GM19324 (cell line): ENCODE measurements at regions not wholly inside any gene's neighbourhood (a gene's known extent, or its start where the extent isn't known, plus 50 kb on each side); places are given as distances from the start of the nearest gene placed in this dataset.

ENCODE experiments used
- ATAC-seq: cut with Tn5 transposase; IDR thresholded peaks from one replicate; pipeline ENCODE4 v1.9.1; 2021; ENCODE audit warnings: mild to moderate bottlenecking, moderate library complexity; ENCODE audit not compliant: unreplicated experiment, low FRiP score

DNA sequence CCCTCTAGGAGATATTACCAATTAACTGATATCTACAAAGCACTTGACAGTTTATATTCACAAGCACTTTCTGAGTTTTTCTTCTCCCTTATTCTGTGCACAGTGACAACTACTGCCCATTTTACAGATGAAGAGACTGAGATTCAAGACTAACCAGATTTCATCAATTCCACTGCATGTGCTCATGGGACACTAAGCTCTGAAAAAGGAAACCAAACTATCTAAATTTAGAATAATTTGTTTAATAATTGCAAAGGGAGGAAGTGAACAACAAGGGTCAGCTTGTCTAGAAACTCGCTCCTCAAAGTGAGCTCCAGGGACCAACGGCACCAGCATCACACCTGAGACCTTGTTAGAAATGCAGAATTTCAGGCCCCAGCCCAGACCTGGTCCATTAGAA is 50.8 kb upstream of the MYLIP start:
- ATAC-seq: peak; percentile 80

DNA sequence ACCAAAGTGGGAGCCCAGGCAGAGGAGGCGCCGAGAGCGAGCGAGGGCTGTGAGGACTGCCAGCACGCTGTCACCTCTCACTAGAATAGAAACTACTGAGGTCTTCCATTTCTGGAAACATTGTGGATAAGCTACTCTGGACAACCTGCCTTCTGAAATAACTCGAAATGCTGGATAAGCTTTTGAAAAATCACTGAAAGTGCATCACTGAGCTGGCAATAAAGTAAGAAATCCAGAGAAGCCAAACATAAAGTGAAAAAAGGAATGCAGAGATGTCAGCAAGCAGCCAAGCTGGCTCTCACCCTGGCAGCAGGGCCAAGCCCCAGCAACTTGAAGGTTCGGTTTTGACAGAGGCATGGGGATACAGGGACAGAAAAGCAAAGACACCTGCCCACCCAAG is 59.2 kb upstream of the MYLIP start:
- no peak for ATAC-seq

DNA sequence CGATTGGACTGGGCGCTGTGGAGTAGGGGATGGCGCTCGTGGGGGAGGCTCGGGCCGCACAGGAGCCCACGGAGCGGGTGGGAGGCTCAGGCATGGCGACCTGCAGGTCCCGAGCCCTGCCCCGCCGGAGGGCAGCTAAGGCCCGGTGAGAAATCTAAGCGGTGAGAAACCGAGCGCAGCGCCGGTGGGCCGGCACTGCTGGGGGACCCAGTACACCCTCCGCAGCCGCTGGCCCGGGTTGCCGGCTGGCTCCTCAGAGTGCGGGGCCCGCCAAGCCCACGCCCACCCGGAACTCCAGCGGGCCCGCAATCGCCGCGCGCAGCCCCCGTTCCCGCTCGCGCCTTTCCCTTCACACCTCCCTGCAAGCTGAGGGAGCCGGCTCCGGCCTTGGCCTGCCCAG is 59.7 kb upstream of the MYLIP start:
- ATAC-seq: no peak

DNA sequence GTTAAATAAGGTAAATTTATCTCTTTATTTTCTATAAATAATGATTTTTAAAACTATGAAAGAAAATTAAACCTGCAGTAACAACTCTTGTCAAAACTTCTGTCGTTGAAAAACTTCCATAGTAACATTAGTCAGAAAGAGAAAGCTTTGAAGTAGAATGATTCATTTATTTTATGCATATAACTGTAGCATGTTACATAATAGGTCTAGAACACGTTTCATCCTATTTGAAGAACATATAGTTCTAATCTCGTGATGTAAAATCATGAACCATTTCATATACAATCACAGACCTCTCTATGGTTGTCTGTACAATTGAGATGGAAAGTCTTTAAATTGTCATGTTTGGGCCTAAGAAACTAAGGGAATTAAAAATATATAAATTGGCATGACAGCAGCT is 61.3 kb upstream of the MYLIP start:
- ATAC-seq: no peak

DNA sequence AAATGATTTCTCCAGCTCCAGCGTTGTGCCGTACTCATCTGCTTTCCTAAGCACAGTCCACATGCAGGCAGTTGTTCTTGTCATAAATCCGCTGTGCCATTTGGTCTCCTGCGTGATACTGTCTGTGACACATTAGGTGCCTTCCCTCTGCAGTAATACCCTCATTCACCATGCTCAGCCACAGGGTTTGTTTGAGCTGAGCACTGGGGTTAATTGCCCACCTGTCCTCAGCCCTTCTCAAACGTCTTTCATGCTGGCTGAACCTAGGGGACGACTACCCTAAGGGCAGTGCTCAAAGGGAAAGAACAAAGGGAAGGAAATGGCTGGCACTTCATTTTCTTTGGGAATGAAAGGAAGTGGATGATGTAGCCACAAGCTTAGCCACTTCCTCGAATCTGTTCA is 64.2 kb upstream of the MYLIP start:
- ATAC-seq: no peak

DNA sequence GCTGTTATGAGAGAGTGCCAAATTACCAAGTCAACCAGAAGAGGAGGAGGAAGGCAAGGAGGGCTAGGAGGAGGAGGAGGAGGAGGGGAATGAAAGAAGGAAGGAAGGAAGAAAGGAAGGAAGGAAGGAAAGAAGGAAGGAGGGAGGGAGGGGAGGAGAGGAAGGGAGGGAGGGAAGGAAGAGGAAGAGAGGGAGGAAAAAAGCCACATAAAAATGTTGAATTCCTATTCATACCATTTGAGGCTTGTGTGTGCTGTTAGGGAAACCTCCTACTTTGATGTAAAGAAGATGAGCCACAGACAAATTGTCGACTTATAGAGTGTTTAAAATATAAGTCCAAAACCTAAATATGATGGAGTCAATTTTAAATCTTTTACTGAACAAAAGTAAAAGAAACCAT is 65.3 kb upstream of the MYLIP start:
- no peak for ATAC-seq

DNA sequence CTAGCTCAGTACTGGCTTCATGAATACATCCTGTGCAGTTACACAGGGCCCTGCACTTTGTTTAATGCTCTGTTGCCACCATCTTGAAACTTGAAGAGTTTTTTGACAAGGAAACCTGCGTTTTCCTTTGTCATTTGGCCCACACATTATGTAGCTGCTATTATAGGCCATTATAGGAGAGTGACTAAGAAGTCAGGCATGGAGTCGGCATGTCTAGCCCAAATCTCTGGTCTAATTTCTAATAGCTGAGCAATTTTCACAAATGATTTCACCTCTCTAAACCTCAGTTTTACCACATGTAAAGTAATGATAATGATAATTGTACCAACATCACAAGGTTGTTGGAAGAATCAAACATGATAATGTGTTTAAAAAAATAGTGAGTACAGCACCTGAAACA is 67.1 kb upstream of the MYLIP start:
- no peak for ATAC-seq

DNA sequence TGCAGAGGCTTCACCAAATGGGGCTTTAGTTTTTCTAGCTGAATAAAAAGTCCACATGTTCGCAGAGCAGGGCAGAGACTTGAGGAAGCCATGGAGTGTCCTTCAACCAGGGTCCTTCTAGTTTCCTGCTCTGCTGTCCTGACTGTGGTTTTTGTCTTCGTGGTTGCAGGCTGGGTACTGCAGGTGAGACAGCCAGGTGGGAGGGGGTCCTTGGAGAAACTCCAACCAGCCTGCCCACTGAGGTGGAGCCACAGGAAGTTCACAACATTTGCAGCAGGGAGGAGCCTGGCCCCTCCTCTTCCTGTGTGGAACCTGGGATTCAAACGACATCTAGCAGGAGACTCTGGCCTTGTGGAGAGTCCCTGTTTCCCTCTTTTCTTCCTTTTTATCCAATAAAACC is 68.8 kb upstream of the MYLIP start:
- no peak for ATAC-seq

DNA sequence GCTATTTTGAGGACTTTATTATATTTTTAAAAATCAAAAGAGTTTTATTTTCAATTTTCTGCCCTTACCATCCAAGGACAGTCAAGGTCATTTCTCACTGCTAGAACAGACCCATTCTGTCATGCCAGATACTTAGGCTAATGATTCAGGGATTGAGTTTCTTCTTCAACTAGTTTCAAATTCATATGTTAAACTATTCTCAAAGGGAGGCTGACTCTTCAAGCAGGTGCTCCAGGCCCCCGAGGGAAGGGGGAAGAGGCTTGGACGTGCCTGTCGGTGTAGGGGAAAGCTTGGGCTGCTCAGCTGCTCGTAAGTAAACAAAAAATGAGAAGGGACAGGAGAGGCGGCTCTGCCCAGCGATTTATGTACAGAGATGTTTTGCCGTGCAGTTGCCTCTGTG is 69.4 kb upstream of the MYLIP start:
- ATAC-seq: no peak

DNA sequence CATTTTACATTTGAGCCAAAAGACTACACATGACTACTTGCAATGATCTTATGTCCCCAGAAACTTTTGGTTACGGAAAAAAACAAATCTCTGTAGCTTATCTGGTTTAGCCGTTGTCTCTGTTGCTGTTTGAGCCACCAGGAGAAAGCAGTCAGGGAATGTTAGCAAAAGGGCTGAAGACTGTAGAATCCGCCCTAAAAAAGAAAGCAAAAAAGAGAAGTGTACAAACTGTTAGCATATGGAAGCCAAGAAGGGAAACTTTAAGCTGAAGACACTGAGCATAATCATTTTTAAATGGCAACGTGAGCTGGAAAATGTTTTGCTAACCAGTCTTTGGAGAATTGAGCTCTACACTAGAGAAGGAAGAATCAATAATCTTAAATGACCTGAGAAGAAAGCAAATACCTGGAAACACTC is 69.9 kb upstream of the MYLIP start:
- ATAC-seq: no peak

DNA sequence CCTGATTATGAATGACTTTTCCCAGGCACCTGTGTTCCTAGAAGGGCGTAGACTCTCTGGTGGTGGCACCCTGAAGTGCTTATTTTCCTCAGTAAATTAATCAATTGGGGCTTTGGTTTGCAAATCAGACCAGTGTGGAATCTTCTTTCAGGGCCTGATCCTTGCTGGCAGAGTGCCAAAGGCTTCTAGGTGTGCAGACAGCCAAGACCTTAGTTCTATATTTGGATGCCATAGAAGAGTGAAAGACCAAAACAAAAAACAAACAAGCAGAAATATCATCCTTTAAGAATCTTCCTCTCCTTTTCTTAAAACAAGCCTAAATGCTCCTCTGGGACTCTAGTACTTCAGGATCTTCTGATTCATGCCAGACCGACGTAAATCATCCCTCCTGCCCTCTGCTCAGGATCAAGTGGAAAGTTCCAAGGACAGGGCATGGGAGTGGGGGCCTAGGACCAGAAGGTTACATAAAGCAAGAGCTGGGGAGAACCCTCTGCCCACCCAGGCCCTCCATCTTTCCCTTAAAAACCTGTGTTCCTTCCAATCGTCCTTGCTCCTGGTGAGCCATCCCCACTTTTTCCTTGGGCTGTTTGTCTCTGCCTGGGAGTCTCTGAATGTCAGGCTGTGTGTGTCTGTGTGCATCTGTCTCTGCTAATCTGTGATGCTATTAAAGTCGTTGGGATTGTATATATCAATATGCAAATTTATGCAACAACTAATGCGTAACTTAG is 70.5 kb upstream of the MYLIP start:
- ATAC-seq: no peak

DNA sequence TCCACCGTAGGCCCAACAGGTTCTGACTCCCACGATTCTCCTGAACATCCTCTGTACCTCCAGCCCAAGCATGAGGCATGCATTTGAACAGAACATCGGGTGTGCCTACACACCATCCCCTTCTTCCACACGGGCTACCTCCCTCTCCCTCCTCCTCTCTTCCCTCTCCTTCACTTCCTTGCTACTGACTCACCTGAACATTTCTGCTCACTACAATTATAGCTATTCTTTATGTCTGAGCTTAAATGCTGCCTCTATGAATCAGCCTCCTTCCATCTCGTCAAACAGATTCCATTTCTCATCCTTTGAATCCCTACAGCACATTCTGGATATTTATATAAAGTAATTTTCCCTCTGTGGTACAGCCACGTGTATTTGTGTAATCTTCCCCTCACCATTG is 71.4 kb upstream of the MYLIP start:
- no peak for ATAC-seq

DNA sequence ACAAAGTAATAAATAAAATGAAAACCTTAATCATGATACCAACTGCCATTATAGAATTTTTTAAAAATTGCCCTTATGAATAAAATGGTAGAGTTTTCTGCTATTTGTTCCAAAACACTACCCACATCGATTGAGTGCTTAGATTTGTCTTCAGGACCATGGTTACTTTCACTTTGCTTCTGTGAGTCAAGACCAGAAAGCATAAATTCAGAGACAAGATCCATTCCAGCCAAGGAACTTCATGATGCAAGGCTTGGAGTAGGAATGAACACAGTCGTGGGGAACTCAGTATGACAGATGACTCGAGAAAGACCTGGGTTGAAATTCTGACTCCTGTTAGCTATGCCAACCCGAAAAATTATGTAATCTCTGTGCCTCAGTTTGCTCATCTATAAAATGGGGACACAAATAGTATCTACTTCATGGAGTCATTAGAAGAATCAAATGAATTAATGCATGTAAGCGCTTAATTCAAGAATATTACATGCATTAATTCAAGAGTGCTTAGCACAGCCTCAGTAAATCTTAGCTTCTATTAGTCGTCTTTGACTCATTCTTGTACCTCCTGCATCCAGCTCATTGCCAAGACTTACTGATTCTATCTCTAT is 72.5 kb upstream of the MYLIP start:
- ATAC-seq: no peak

DNA sequence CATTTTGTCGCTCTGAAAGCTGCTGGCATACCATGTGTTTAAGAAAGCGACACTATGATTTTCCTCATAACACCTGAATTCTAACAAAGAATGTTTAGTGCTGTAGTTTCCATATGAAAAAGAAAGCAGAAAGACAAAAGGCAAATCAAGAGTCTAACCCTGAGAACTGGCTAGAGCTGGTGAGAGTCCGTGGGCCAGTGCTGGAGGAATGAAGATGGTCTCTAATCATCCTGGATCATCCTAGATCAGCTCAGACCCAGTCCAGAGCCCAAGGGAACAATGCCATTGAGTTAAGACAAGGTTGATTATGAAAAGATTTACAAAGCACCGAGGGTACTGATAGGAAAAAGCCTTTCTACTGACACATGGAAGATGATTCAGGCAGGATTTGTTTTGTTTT is 73.0 kb upstream of the MYLIP start:
- no peak for ATAC-seq

DNA sequence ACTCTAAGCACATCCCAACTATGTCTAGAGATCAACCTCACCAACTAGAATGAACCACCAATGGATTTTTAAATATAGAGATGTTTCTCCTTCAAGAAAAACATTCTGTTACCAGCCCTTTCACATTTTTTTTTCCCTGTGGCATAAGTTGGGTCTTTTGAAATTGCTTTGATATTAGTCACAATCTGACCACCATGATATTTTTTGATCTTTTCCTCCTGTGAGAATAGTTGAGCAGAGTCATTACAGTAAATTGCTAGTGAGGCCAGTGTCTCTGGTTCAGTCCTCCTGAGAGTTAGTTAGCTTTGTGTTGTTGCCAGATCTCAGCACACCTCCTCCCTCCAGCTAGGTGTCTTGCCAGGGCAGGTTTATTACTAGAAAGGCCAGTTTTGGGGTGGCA is 79.7 kb upstream of the MYLIP start:
- no peak for ATAC-seq

DNA sequence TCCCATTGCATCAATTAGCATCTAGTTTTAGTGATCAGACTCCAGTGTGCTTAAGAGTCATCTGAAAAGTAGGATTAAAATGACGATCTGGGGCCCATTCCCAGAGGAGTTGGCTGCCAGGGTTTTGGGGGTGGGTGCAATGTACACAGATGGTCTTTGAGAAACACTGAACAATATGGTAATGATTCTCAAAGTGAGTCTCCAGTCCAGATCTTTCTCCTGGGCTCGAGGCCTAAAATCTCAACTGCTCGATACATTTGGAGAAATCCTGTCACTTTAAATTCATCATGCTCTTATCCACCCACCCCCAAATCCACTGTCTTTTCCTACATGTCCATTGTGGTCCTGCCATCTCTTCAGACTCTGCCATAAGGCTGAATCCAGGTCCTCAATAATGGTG is 80.7 kb upstream of the MYLIP start:
- ATAC-seq: no peak

DNA sequence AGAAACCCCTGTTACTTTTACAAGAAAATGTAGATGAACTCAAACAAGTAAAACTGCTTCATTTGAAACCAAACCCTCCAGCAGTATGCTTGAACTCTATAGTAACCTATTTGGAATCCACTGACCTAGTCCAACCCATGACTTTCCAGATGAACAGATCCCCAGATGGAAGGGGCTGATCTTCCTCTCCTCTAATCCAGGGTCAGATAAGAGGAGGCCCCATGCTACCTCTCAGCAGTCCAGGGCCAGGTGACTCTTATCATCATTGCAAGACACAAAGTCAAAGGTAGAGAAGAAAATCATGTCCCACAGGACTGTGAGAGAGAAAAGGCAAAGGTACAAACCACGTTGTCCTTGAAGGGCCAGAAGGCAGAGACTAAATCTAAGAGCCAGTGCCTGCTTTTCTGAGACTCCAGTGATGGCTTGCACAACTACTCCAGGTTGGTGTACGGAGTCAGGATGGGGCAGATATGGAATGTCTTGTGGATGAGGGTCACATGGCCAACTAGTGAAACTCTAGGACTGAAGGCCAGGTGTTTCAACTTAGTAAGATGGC is 81.4 kb upstream of the MYLIP start:
- no peak for ATAC-seq

DNA sequence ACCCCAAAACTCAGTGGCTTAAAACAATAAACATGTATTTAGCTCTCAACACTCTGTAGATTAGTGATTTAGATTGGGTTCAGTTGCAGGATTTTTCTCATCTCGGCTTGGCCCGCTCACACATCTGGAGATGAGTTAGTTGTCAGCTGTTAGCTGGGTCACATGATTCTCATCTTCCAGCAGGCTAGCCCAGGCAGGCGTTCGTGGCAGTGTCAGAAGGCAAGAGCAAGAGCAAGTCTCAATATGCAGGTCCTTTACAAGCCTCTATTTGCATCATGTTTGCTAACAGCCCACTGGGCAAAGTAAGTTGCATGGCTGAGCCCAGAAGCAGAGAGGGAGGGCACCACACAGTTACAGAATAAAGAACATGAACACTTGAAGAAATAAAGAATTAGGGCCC is 83.6 kb upstream of the MYLIP start:
- ATAC-seq: no peak

DNA sequence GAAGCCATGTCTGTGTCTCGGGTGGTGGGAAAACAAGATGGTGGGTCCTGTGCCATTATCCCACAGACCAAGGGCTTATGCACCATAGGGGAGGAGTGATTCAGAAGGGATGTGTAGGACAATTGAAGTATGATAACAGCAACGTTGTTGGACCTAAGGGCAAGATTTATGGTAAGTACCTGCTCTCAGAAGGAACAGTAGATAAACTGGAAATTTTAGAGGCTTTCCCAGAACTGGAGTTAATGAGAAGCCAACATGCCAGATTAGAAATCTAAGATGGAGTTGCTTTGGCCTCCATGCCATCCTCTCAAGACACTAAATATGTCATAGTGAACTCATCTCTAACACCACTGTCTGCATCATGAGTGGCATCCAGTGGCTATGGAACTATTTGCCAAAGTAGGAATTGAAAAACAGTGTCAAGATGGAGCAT is 84.7 kb upstream of the MYLIP start:
- ATAC-seq: no peak

DNA sequence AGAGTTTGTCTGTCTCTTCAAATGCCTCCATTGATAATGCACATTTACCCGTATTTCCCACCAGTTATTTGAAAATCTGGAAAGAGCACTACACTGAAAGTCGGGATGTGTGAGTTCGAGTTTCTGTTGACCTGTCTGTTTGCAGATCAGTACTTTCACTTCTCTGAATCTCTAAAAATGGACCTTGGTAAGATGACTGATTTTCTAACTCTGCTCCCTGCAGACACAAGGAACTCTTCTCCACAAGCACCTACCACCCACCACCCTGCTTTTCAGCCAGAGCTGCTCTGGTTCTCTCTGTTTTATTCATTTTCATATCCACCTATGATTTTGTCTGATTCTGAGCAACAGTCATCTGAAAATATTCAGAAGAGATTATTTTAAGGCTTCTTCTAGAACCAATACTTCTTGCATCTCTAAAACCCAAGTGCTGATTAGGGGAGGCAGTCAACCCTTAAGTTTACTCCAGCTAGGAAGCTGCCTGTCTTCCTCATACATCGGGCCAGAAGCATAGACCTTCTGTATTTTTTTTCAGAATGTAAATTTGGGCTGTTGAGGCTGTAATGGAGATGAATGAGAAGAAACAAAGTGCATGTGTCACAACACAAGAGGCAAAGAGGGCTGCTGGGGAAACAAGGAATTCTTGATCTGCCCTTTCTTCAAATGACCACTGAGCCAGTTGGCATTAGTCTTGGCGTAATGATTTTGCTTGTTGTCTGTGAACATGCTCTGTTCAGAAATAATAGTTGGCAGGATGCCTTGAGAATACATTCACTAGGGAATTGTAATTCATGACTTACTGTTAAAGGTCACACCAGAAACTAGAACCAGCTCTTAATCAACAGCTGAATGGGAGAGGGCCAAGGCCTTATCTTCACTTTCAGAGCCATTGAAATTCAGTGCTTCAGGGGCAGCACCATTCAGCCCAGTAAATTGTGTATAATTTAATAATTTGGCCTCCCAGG is 85.4 kb upstream of the MYLIP start:
- ATAC-seq: no peak

DNA sequence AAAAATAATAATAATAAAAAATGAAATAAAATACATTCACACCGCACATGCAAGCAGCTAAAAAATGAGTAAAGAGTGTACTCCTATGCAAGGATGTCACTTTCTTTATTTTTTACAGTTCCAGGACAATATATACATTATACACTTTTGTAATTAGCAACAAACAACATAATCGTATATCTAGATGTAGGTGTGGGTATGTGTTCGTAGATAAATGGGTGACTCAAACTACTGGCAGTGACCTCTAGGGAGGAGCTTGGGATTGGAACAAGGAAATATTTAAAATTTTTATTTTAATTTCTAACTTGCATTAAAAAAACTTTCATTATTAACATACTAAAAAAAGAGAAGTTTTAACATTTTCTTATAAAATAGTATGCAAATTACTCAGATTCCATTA is 86.1 kb upstream of the MYLIP start:
- no peak for ATAC-seq
